ENCODE measurements at regions not wholly inside any gene's neighbourhood (a gene's known extent, or its start where the extent isn't known, plus 50 kb on each side); places are given as distances from the start of the nearest gene placed in this dataset.

DNA sequence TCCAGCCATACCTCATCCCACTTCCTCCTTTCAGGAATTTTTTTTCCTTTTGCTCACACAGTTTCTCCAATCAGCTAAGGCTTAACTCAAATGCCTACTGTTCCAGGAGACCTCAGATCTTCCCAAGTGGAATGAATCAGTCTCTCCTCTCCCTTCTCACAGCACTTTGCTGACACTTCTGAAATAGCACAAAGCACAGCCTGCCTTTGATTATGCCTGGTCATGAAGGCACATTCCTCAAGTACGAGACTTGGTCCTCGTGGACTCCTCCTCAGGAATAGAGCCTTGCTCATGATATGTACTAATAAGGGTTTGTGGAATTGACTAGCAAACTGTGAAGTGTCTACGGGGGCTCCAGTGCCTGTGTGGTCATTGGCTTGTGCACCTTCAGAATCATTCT is 176.7 kb upstream of the TENM4 start:
- dilution Hi-C loops (cut with MboI; ENCODE audit: extremely low pct_ligation_motif_present, low sequenced_read_pairs) = no loop called here
- Histone ChIP-seq H2AFZ (ENCODE audit: low read depth, low read length) (no peak overlapping the region), H4K20me1 (replicated peaks; ENCODE audit: control insufficient read depth, extremely low read depth, insufficient read depth, low read length) (no peaks in the 10 kb centered on the region), H3K27ac (ENCODE audit: insufficient read depth, low read depth, low read length) (no peak overlapping the region), H3K79me2 (ENCODE audit: control insufficient read depth, insufficient read depth, low read length) (no peaks in the 10 kb centered on the region), H3K27me3 (ENCODE audit: control insufficient read depth in 2 of 2, insufficient read depth in 2 of 2, low read length in 2 of 2) (no peaks in the 10 kb centered on the region), H3K9ac (replicated peaks; ENCODE audit: extremely low read depth, insufficient read depth, low read length) (no peak overlapping the region), H3K4me2 (ENCODE audit: insufficient read depth, low read length) (no peak overlapping the region), H3K9me1 (replicated peaks; ENCODE audit: control insufficient read depth, extremely low read depth, insufficient read depth, low read length) (no peaks in the 10 kb centered on the region), H3K36me3 (ENCODE audit: control insufficient read depth in 2 of 2, extremely low read depth in 1 of 2, insufficient read depth in 2 of 2, low read length in 2 of 2) (no peaks in the 10 kb centered on the region), H3K4me3 (replicated peaks in 1 of 3; ENCODE audit: insufficient read depth in 1 of 3, low read depth in 1 of 3, low read length in 3 of 3) (no peak overlapping the region), H3K9me3 (replicated peaks; ENCODE audit: control insufficient read depth, insufficient read depth, low read length) (peaks cover 10% of the 10 kb centered on the region), H3K4me1 (ENCODE audit: control insufficient read depth, extremely low read depth, insufficient read depth, low read length) (no peaks in the 10 kb centered on the region)
- no TSS peak for BruUV-seq (replicated peaks)
- ChIA-PET POLR2A (no interaction called here), CTCF (no interaction called here)
- TF ChIP-seq MYC (IDR thresholded peaks at IDR 0.05; ENCODE audit: low read depth, low read length) (no peak), JUN (IDR thresholded peaks at IDR 0.05; ENCODE audit: borderline replicate concordance, insufficient read depth, insufficient read length, low read depth) (no peak), POLR2A (IDR thresholded peaks at IDR 0.05; ENCODE audit: low read depth, low read length) (no peak), POLR2AphosphoS5 (IDR thresholded peaks at IDR 0.05; ENCODE audit: insufficient read depth, low read depth, low read length) (no peak), GATA2 (IDR thresholded peaks at IDR 0.05; ENCODE audit: insufficient read depth, insufficient read length, low read depth, low read length) (no peak), FOS (IDR thresholded peaks at IDR 0.05; ENCODE audit: borderline replicate concordance, insufficient read depth, low read length) (no peak), EZH2 (IDR thresholded peaks at IDR 0.05; ENCODE audit: borderline replicate concordance, low read depth, low read length, severe bottlenecking) (no peak)
- TF ChIP-seq, protein P1, sequence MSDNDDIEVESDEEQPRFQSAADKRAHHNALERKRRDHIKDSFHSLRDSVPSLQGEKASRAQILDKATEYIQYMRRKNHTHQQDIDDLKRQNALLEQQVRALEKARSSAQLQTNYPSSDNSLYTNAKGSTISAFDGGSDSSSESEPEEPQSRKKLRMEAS (IDR thresholded peaks at IDR 0.05; ENCODE audit: insufficient read depth, insufficient read length) = no peak
- TF ChIP-seq, protein P2, sequence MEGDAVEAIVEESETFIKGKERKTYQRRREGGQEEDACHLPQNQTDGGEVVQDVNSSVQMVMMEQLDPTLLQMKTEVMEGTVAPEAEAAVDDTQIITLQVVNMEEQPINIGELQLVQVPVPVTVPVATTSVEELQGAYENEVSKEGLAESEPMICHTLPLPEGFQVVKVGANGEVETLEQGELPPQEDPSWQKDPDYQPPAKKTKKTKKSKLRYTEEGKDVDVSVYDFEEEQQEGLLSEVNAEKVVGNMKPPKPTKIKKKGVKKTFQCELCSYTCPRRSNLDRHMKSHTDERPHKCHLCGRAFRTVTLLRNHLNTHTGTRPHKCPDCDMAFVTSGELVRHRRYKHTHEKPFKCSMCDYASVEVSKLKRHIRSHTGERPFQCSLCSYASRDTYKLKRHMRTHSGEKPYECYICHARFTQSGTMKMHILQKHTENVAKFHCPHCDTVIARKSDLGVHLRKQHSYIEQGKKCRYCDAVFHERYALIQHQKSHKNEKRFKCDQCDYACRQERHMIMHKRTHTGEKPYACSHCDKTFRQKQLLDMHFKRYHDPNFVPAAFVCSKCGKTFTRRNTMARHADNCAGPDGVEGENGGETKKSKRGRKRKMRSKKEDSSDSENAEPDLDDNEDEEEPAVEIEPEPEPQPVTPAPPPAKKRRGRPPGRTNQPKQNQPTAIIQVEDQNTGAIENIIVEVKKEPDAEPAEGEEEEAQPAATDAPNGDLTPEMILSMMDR (IDR thresholded peaks at IDR 0.05; ENCODE audit: extremely low read depth in 1 of 2, insufficient read depth in 1 of 2, low read depth in 1 of 2, low read length in 2 of 2) = no peak
- intact Hi-C loops (cut with micrococcal nuclease) = no loop called here
- FAIRE-seq = no peak
- DNase-seq (ENCODE audit: low read depth, low spot score) = no peak
